CD4-positive, alpha-beta T cell (primary cell): ENCODE measurements at regions not wholly inside any gene's neighbourhood (a gene's known extent, or its start where the extent isn't known, plus 50 kb on each side); places are given as distances from the start of the nearest gene placed in this dataset.

Experiments
- ATAC-seq: fragments of 200-7000 bp; cut with Tn5 transposase; one replicate; pipeline ENCODE4 v1.10.0; 2022; ENCODE audit warnings: mild to moderate bottlenecking; ENCODE audit not compliant: poor library complexity
- CTCF ChIA-PET: fragments of 350-600 bp; sonication (Branson Sonifier 250); formaldehyde crosslinking; loops from one replicate; lab custom pipeline; 2021; ENCODE audit warnings: antibody characterized with exemption, inconsistent platforms; lab: Charles Lee
- POLR2A ChIA-PET: fragments of 350-600 bp; sonication (Branson Sonifier 250); formaldehyde crosslinking; loops from one replicate; lab custom pipeline; 2021; ENCODE audit warnings: antibody characterized with exemption, inconsistent platforms; lab: Charles Lee
- DNase-seq, 14 experiments: peaks; one replicate each; pipeline ENCODE4 v3.0.0-alpha.2; 2013 to 2020; ENCODE audit warnings: mixed read lengths in 2 of 14
- H3K27ac ChIP-seq, 2 donors: one replicate each; pipeline versions ENCODE4 v1.5.1 to v1.7.0; 2013; ENCODE audit warnings: low read length in 2 of 2, low read depth in 1 of 2, mild to moderate bottlenecking in 1 of 2
- H3K27me3 ChIP-seq, 2 experiments: 1 replicate in 1 of 2; 2 replicates in 1 of 2; pipeline versions ENCODE4 v1.6.1 to v1.7.0; 2013; ENCODE audit warnings: low read length in 2 of 2, control low read depth in 1 of 2, mild to moderate bottlenecking in 1 of 2, moderate library complexity in 1 of 2; ENCODE audit not compliant: insufficient read depth in 2 of 2, control insufficient read depth in 1 of 2
- H3K36me3 ChIP-seq: one replicate; pipeline ENCODE4 v1.6.1; 2013; ENCODE audit warnings: low read length, control low read depth; ENCODE audit not compliant: insufficient read depth
- H3K4me1 ChIP-seq: one replicate; pipeline ENCODE4 v1.6.1; 2013; ENCODE audit warnings: low read length, control low read depth; ENCODE audit not compliant: insufficient read depth
- H3K4me3 ChIP-seq: one replicate; pipeline ENCODE4 v1.5.1; 2013; ENCODE audit warnings: mild to moderate bottlenecking, low read length, moderate library complexity
- H3K9me3 ChIP-seq, 2 experiments: 1 replicate in 1 of 2; 2 replicates in 1 of 2; pipeline versions ENCODE4 v1.6.1 to v1.7.0; 2013; ENCODE audit warnings: low read length in 2 of 2, mild to moderate bottlenecking in 2 of 2, control low read depth in 1 of 2, moderate library complexity in 1 of 2; ENCODE audit not compliant: control insufficient read depth in 1 of 2, insufficient read depth in 1 of 2
- H3K27ac Mint-ChIP-seq: one replicate; pipeline ENCODE4 v1.8.0; 2020; ENCODE audit warnings: mixed read lengths
- H3K27me3 Mint-ChIP-seq: one replicate; pipeline ENCODE4 v1.8.0; 2021; ENCODE audit warnings: mixed read lengths
- H3K36me3 Mint-ChIP-seq: one replicate; pipeline ENCODE4 v1.8.0; 2021; ENCODE audit warnings: low read depth, mixed read lengths
- H3K4me1 Mint-ChIP-seq: one replicate; pipeline ENCODE4 v1.8.0; 2021; ENCODE audit warnings: low read depth, mixed read lengths
- H3K4me3 Mint-ChIP-seq: one replicate; pipeline ENCODE4 v1.8.0; 2020; ENCODE audit warnings: mild to moderate bottlenecking, mixed read lengths
- H3K9me3 Mint-ChIP-seq: one replicate; pipeline ENCODE4 v1.8.0; 2020; ENCODE audit warnings: mixed read lengths
- intact Hi-C, 2 experiments: fragments of 100-400 bp; cut with DNase I in 1 of 2; cut with micrococcal nuclease in 1 of 2; formaldehyde crosslinking; loops; one replicate each; pipeline versions ENCODE4 v1.15.1 to v1.9.0; 2023 to 2025; cut with DNase I, micrococcal nuclease
- TF ChIP-seq, protein P1 (sequence below): fragments of 200-600 bp; IDR thresholded peaks from one replicate; pipeline ENCODE4 v1.8.0; 2022; ENCODE audit warnings: antibody characterized with exemption, mild to moderate bottlenecking

DNA sequence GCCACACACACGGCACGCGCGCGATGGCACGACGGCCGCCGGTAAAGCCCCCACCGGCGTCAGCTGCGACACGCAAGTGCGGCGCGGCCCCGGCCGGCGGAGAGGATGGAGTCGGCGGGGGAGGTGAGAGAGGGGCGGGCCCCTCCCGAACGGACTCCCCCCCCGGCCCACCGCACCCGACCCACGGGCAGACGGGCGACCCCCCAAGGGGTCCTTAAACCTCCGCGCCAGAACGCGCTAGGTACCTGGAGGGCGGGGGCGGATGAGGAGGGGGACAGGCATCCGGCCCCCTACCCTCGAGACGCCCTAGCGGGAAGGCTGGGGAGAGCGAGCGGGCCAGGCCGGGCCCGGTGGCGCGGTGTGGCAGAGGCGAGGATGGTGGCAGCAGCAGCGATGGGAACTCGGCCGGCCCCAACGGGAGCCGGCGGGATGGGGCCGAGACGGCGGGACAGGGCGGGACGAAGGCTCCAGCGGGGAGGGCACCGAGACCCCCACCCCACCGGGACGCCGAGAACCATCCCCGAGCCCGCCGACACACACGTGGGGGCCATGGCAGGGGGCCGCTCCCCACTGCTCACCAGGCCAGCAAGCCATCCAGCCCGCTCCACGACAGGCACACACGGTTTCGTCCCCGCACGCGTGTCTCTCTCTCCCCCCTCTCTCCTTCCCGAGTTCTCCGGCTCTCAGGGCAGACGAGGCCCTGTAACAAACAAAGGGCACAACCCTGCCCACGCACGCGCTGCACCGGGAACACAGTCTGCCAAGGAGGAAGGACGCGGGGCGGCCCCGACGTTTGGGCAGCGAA is 1515.4 kb upstream of the DEFB115 start:
- peaks cover 8 to 58% of the 10 kb centered on the region in 2 experiments for H3K9me3 ChIP-seq
- no peaks in the 10 kb centered on the region for H3K36me3 ChIP-seq
- POLR2A ChIA-PET, result no interaction called here
- Mint-ChIP-seq H3K4me3 (no peak overlapping the region), H3K36me3 (no peaks in the 10 kb centered on the region), H3K9me3 (peaks cover 13% of the 10 kb centered on the region), H3K27ac (no peak overlapping the region), H3K4me1 (no peaks in the 10 kb centered on the region), H3K27me3 (no peaks in the 10 kb centered on the region)
- ATAC-seq, result no peak
- H3K4me1 ChIP-seq, result no peaks in the 10 kb centered on the region
- DNase-seq, result no peak
- H3K27me3 ChIP-seq, result no peaks in the 10 kb centered on the region
- H3K4me3 ChIP-seq, result no peak overlapping the region
- TF ChIP-seq, protein P1, sequence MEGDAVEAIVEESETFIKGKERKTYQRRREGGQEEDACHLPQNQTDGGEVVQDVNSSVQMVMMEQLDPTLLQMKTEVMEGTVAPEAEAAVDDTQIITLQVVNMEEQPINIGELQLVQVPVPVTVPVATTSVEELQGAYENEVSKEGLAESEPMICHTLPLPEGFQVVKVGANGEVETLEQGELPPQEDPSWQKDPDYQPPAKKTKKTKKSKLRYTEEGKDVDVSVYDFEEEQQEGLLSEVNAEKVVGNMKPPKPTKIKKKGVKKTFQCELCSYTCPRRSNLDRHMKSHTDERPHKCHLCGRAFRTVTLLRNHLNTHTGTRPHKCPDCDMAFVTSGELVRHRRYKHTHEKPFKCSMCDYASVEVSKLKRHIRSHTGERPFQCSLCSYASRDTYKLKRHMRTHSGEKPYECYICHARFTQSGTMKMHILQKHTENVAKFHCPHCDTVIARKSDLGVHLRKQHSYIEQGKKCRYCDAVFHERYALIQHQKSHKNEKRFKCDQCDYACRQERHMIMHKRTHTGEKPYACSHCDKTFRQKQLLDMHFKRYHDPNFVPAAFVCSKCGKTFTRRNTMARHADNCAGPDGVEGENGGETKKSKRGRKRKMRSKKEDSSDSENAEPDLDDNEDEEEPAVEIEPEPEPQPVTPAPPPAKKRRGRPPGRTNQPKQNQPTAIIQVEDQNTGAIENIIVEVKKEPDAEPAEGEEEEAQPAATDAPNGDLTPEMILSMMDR, result no peak
- H3K27ac ChIP-seq, result no peak overlapping the region
- CTCF ChIA-PET, result no interaction called here
- intact Hi-C loops, result no loop called here

DNA sequence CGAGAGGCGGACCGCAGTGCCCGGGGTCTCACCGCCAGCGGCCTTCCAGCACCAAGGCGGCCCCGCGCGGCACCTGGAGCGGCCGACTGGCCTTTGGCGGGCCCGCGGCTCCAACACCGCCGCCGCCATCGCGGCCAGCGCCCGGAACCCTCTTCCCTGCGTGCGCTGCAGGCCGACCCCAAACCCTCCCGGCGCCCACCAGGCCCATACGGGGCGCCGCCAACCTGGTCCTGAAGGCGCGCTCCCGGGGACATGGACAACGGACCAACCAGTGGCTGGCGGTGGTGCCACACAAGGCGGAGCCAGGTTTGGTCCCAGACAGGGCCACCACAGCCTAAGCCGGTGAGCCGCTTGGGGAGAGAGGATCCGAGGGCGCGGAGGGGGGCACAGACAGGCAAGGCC is 1514.8 kb upstream of the DEFB115 start:
- H3K4me1 ChIP-seq, result no peaks in the 10 kb centered on the region
- CTCF ChIA-PET, result no interaction called here
- ATAC-seq (no peak), DNase-seq (no peak)
- H3K36me3 ChIP-seq, result no peaks in the 10 kb centered on the region
- H3K27me3 ChIP-seq, result no peaks in the 10 kb centered on the region
- no peak overlapping the region for H3K27ac Mint-ChIP-seq
- no peaks in the 10 kb centered on the region for H3K36me3 Mint-ChIP-seq
- H3K27me3 Mint-ChIP-seq, result no peaks in the 10 kb centered on the region
- no peak overlapping the region for H3K27ac ChIP-seq
- H3K4me3 Mint-ChIP-seq, result no peak overlapping the region
- H3K4me1 Mint-ChIP-seq, result no peaks in the 10 kb centered on the region
- peaks cover 6 to 58% of the 10 kb centered on the region in 2 experiments for H3K9me3 ChIP-seq
- H3K9me3 Mint-ChIP-seq, result peaks cover 13% of the 10 kb centered on the region
- no peak overlapping the region for H3K4me3 ChIP-seq
- intact Hi-C loops, result no loop called here
- TF ChIP-seq, protein P1, result no peak
- POLR2A ChIA-PET, result no interaction called here

DNA sequence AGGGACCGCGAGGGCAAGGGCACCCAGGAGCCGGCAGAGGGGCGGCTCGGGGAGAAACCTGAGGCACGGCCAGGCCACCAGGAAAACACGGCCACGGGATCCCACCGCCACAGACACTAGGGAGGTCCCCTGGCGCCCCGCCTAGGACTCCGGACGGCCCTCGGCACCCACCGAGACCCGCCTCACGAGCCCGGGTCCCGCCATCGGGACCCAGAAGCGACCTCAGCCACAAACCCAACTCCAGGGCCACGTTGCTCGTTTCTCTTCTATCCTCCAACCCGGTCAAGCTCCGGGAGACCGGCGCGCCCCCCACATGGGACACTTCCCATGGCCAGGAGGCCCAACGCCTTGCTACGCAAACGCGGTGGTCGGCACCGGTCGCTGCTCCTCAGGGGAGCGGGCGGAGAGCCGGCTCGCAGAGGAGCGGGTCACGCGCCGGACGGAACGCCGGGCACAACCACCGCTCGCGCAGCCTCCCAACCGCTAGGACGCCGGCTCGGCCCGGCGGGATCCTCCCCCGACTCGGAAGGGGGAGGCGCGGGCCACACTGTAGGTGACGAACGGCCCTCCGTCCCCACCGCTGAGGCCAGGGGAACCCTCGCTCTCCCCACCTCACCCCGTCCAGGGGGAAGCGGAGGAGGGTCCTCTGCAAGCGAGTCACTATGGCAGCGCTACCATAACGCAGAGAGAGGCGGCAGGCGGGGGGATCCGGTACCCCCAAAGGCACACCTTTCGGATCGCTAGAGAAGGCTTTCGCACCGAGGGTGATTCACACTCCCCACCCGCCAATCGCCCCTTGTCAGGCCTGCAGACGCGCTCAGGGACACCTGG is 1514.1 kb upstream of the DEFB115 start:
- CTCF ChIA-PET, result no interaction called here

More for the DNA sequence above, 1514.1 kb upstream of the DEFB115 start:
- intact Hi-C loops, result no loop called here
- POLR2A ChIA-PET, result no interaction called here
- H3K4me1 ChIP-seq, result no peaks in the 10 kb centered on the region
- Mint-ChIP-seq H3K4me1 (no peaks in the 10 kb centered on the region), H3K27ac (no peak overlapping the region), H3K9me3 (peaks cover 12% of the 10 kb centered on the region), H3K27me3 (no peaks in the 10 kb centered on the region), H3K36me3 (no peaks in the 10 kb centered on the region), H3K4me3 (no peak overlapping the region)
- TF ChIP-seq, protein P1, result no peak
- no peak overlapping the region for H3K27ac ChIP-seq
- no peaks in the 10 kb centered on the region for H3K27me3 ChIP-seq
- H3K9me3 ChIP-seq, result peaks cover 3 to 58% of the 10 kb centered on the region in 2 experiments
- no peaks in the 10 kb centered on the region for H3K36me3 ChIP-seq
- no peak for DNase-seq
- H3K4me3 ChIP-seq, result no peak overlapping the region
- no peak for ATAC-seq
